OCI-LY3 (cell line): ENCODE measurements at regions not wholly inside any gene's neighbourhood (a gene's known extent, or its start where the extent isn't known, plus 50 kb on each side); places are given as distances from the start of the nearest gene placed in this dataset.

Experiments used
- H2AFZ ChIP-seq: fragments of 200-600, 300-600 bp; shearing (Covaris generic); 2 replicates; pipeline ENCODE4 v1.6.0; 2014; ENCODE audit warnings: antibody characterized with exemption, low read depth, low read length
- H3K27ac ChIP-seq: fragments of 200-600, 300-600 bp; sonication (generic); 2 replicates; pipeline ENCODE4 v1.5.1; 2014; ENCODE audit warnings: mild to moderate bottlenecking, low read length, moderate library complexity, mixed read lengths
- H3K27me3 ChIP-seq: fragments of 200-600, 300-600 bp; sonication (generic); 2 replicates; pipeline ENCODE4 v1.6.1; 2014; ENCODE audit warnings: low read depth, low read length, mixed read lengths
- H3K36me3 ChIP-seq: fragments of 200-600, 300-600 bp; sonication (generic); replicated peaks from 2 replicates; pipeline ENCODE3; 2014; ENCODE audit warnings: low read depth, low read length, mixed read lengths
- H3K4me1 ChIP-seq: fragments of 300-600, 200-600 bp; sonication (generic); 2 replicates; pipeline ENCODE4 v1.6.1; 2014; ENCODE audit warnings: low read length, mixed read lengths
- H3K4me2 ChIP-seq: fragments of 200-600, 300-600 bp; sonication (generic); 2 replicates; pipeline ENCODE4 v1.6.1; 2014; ENCODE audit warnings: low read length, mixed read lengths
- H3K4me3 ChIP-seq: fragments of 300-600, 200-600 bp; sonication (generic); 2 replicates; pipeline ENCODE4 v1.5.1; 2014; ENCODE audit warnings: antibody characterized with exemption, mild to moderate bottlenecking, low read length, moderate library complexity
- H3K79me2 ChIP-seq: fragments of 300-600, 200-600 bp; shearing (Covaris generic); 2 replicates; pipeline ENCODE4 v1.6.1; 2014; ENCODE audit warnings: mild to moderate bottlenecking, low read length, mixed read lengths
- H3K9ac ChIP-seq: fragments of 300-600, 200-600 bp; shearing (Covaris generic); 2 replicates; pipeline ENCODE4 v1.6.0; 2014; ENCODE audit warnings: mild to moderate bottlenecking, low read length, moderate library complexity
- H3K9me3 ChIP-seq: fragments of 200-600, 300-600 bp; shearing (Covaris generic); 2 replicates; pipeline ENCODE4 v1.6.1; 2014; ENCODE audit warnings: low read length, mixed read lengths; ENCODE audit not compliant: insufficient read depth
- H4K20me1 ChIP-seq: fragments of 200-600, 300-600 bp; sonication (generic); 2 replicates; pipeline ENCODE4 v1.6.1; 2016; ENCODE audit warnings: low read length, mixed read lengths; ENCODE audit not compliant: insufficient read depth
- EZH2phosphoT487 ChIP-seq: fragments of 200-600 bp; shearing (Covaris generic); IDR thresholded peaks from 2 replicates; pipeline ENCODE4 v1.6.1; 2018; ENCODE audit warnings: antibody characterized with exemption, mixed run types, low read depth
- TF ChIP-seq, protein P1 (sequence below): fragments of 200-600, 300-600 bp; sonication (generic); IDR thresholded peaks from 2 replicates; pipeline ENCODE4 v1.5.1; 2014; ENCODE audit warnings: antibody characterized with exemption, low read length, low read depth

DNA sequence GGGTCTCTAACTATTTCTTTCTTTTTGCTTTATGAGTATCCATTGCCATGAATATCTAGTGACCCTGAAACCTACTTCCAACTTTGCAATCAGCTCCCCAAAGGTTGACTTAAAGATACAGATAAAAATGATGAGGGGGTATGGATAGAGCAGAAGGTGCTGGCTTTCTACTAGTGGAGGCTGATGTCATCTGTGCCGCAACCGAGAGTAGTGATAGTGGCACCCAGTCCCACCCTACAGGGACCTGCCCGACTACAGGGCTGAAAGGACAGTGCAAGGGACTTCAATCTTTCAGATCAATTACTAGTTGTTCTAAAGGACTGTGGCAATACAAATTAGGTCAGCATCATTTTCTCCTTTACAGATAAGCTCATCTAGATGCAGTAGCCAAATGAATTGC lies 806.0 kb downstream of the VRK1 start:
- Histone ChIP-seq H4K20me1 (no peaks in the 10 kb centered on the region), H3K9me3 (no peaks in the 10 kb centered on the region), H3K4me2 (no peak overlapping the region), H3K27me3 (peaks cover 19% of the 10 kb centered on the region; the same call in 1 of the 2 replicates), H3K27ac (no peak overlapping the region), H3K4me3 (no peak overlapping the region), H3K36me3 (no peaks in the 10 kb centered on the region), H3K4me1 (no peaks in the 10 kb centered on the region), H3K9ac (no peak overlapping the region), H2AFZ (no peak overlapping the region), H3K79me2 (no peaks in the 10 kb centered on the region)
- TF ChIP-seq, protein P1, sequence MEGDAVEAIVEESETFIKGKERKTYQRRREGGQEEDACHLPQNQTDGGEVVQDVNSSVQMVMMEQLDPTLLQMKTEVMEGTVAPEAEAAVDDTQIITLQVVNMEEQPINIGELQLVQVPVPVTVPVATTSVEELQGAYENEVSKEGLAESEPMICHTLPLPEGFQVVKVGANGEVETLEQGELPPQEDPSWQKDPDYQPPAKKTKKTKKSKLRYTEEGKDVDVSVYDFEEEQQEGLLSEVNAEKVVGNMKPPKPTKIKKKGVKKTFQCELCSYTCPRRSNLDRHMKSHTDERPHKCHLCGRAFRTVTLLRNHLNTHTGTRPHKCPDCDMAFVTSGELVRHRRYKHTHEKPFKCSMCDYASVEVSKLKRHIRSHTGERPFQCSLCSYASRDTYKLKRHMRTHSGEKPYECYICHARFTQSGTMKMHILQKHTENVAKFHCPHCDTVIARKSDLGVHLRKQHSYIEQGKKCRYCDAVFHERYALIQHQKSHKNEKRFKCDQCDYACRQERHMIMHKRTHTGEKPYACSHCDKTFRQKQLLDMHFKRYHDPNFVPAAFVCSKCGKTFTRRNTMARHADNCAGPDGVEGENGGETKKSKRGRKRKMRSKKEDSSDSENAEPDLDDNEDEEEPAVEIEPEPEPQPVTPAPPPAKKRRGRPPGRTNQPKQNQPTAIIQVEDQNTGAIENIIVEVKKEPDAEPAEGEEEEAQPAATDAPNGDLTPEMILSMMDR = no peak
- TF ChIP-seq EZH2phosphoT487 = no peak

DNA sequence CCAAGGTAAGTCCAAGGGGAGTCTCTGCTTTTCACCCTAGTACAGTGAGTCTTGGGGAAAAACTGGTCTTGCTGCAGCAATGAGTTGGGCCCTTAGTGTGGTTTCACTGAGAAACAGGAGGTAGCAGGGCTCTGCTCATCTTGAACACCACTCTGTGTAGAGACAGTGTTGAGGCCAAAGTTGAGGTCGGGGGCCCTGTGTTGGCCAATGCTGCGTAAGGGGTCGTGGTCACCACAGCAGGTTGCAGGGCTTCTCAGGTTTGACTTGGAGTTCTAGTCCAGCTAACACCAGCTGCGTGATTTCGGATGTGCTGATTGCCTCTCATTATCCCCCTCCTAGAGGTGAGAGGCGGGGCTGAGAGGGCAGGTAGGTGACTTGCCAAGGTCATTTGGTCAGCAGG lies 807.5 kb downstream of the VRK1 start:
- H3K27me3 ChIP-seq = peaks cover 21% of the 10 kb centered on the region; the same call in 1 of the 2 replicates
- H3K4me1 ChIP-seq = no peaks in the 10 kb centered on the region
- TF ChIP-seq EZH2phosphoT487 = no peak
- TF ChIP-seq, protein P1 = no peak
- no peaks in the 10 kb centered on the region for H4K20me1 ChIP-seq
- H2AFZ ChIP-seq = no peak overlapping the region
- no peak overlapping the region for H3K4me2 ChIP-seq
- H3K9ac ChIP-seq = no peak overlapping the region
- no peak overlapping the region for H3K27ac ChIP-seq
- H3K4me3 ChIP-seq = no peak overlapping the region
- H3K79me2 ChIP-seq = no peaks in the 10 kb centered on the region
- H3K36me3 ChIP-seq = no peaks in the 10 kb centered on the region
- H3K9me3 ChIP-seq = no peaks in the 10 kb centered on the region

DNA sequence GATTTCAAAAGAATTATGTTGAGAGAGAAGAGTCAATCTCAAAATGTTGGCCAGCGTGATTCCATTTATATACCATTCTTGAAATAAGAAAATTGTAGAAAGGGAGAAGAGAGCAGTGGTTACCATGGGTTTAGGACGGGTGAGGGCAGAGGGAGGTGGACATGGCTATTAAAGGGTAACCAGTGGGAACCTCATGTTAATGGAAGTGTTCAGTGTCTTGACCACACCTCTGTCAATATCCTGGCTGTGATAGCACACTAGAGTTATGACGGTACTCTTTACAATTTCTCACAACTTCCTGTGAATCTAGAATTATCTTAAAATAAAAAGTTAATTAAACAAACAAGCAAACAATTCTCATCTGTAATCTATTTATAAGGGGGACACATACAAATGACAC lies 821.2 kb downstream of the VRK1 start:
- no peak overlapping the region for H3K27ac ChIP-seq
- H3K36me3 ChIP-seq = no peaks in the 10 kb centered on the region
- peaks cover 9% of the 10 kb centered on the region; the same call in 1 of the 2 replicates for H3K9me3 ChIP-seq
- no peak for TF ChIP-seq EZH2phosphoT487
- TF ChIP-seq, protein P1 = no peak
- no peak overlapping the region for H3K9ac ChIP-seq
- H4K20me1 ChIP-seq = no peaks in the 10 kb centered on the region
- no peak overlapping the region for H3K4me2 ChIP-seq
- H3K4me3 ChIP-seq = no peak overlapping the region
- H3K79me2 ChIP-seq = no peaks in the 10 kb centered on the region
- peaks cover 6% of the 10 kb centered on the region for H3K27me3 ChIP-seq
- H3K4me1 ChIP-seq = peaks cover 2% of the 10 kb centered on the region; the same call in 1 of the 2 replicates
- no peak overlapping the region for H2AFZ ChIP-seq

DNA sequence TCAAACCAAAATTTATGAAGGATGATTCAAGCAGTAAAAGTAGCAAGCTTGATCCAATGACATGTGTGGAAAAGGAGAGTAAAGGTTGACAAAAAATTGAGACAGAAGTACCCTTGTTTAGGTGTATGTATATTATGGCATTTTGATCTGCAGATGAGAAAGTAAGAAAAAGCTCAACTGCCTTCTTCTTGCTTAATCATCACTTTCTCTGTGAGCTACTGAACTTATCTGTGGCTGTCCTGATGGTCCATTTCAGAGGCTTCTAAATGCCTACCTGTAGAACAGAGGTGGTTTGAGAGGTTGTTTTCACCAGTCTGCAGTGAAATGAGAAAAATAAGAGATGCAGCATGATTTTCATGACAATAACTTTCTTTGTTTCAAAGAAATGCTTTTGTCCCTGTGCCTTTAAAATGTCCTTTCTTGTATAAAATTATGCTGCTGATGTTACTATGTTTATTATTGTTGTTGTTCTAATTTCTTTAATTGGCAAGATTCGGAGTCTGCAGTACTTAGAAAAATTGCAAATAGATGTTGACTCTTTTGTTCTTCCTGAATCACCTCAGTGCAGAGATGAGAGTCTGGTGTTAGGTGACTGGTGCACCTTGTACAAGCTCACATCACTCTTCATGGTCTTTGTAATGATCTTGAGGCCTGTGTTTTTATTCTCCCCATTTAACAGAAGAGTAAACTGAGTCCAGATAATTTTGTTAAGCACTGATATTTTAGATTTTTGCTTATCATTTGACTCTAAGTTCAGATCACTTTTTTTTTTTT lies 821.9 kb downstream of the VRK1 start:
- Histone ChIP-seq H3K4me2 (no peak overlapping the region), H2AFZ (no peak overlapping the region), H3K36me3 (no peaks in the 10 kb centered on the region), H3K4me3 (no peak overlapping the region), H3K4me1 (peaks cover 2% of the 10 kb centered on the region; the same call in 1 of the 2 replicates), H3K27ac (no peak overlapping the region), H3K27me3 (peaks cover 9% of the 10 kb centered on the region), H3K9me3 (peaks cover 6% of the 10 kb centered on the region; the same call in 1 of the 2 replicates), H3K79me2 (no peaks in the 10 kb centered on the region), H4K20me1 (no peaks in the 10 kb centered on the region), H3K9ac (no peak overlapping the region)
- no peak for TF ChIP-seq EZH2phosphoT487
- TF ChIP-seq, protein P1 = no peak
